GM23338 (cell line): ENCODE measurements at regions not wholly inside any gene's neighbourhood (a gene's known extent, or its start where the extent isn't known, plus 50 kb on each side); places are given as distances from the start of the nearest gene placed in this dataset.
"Not testable (repeated sequence)": the region's sequence is repeated elsewhere in the genome, so short reads cannot be mapped to it uniquely, and the experiment has no call there.

Experiments
- ATAC-seq: fragments of 200-7000 bp; cut with Tn5 transposase; 3 replicates; pipeline ENCODE4 v1.9.1; 2020
- DNase-seq: peaks from one replicate; pipeline ENCODE4 v3.0.0-alpha.2; 2015; ENCODE audit warnings: low spot score
- H2AFZ ChIP-seq: fragments of 200-600 bp; sonication (generic); 2 replicates; pipeline ENCODE4 v1.8.0; 2016; ENCODE audit warnings: antibody characterized with exemption, mild to moderate bottlenecking, moderate library complexity
- H3F3A ChIP-seq: fragments of 200-600 bp; sonication (generic); replicated peaks from 2 replicates; pipeline ENCODE4 v1.8.0; 2017; ENCODE audit warnings: antibody characterized with exemption, mixed run types, low read depth
- H3K27ac ChIP-seq: fragments of 200-600 bp; sonication (generic); 2 replicates; pipeline ENCODE4 v1.6.1; 2016; ENCODE audit warnings: low read depth
- H3K27me3 ChIP-seq: fragments of 200-600 bp; sonication (generic); 2 replicates; pipeline ENCODE4 v1.8.0; 2016; ENCODE audit warnings: mild to moderate bottlenecking, mixed run types, moderate library complexity; ENCODE audit not compliant: insufficient read depth
- H3K36me3 ChIP-seq: fragments of 200-600 bp; sonication (generic); 2 replicates; pipeline ENCODE4 v1.8.0; 2016; ENCODE audit warnings: mild to moderate bottlenecking; ENCODE audit not compliant: insufficient read depth
- H3K4me1 ChIP-seq: fragments of 200-600 bp; sonication (generic); 2 replicates; pipeline ENCODE4 v1.8.0; 2016; ENCODE audit warnings: mild to moderate bottlenecking, moderate library complexity; ENCODE audit not compliant: insufficient read depth
- H3K4me2 ChIP-seq: fragments of 200-600 bp; sonication (generic); 2 replicates; pipeline ENCODE4 v1.7.1; 2017; ENCODE audit warnings: mixed run types
- H3K4me3 ChIP-seq: fragments of 200-600 bp; sonication (generic); 2 replicates; pipeline ENCODE4 v1.6.1; 2016; ENCODE audit warnings: mixed run types
- H3K79me2 ChIP-seq: fragments of 200-600 bp; sonication (generic); replicated peaks from 2 replicates; pipeline ENCODE4 v1.8.0; 2017; ENCODE audit warnings: mild to moderate bottlenecking; ENCODE audit not compliant: insufficient read depth
- H3K9me2 ChIP-seq: fragments of 200-600 bp; sonication (generic); 2 replicates; pipeline ENCODE4 v1.8.0; 2017; ENCODE audit not compliant: insufficient read depth
- H4K20me1 ChIP-seq: fragments of 200-600 bp; sonication (generic); replicated peaks from 2 replicates; pipeline ENCODE4 v1.8.0; 2017; ENCODE audit warnings: mild to moderate bottlenecking; ENCODE audit not compliant: insufficient read depth
- H3K27ac Mint-ChIP-seq: 2 replicates; pipeline ENCODE4 v1.8.0; 2020; ENCODE audit warnings: inconsistent platforms, mild to moderate bottlenecking, moderate library complexity, mixed read lengths
- H3K27me3 Mint-ChIP-seq: 3 replicates; pipeline ENCODE4 v1.8.0; 2022; ENCODE audit warnings: low read depth, mild to moderate bottlenecking, moderate library complexity, mixed read lengths, inconsistent platforms; ENCODE audit not compliant: insufficient read depth, poor library complexity
- H3K36me3 Mint-ChIP-seq: 3 replicates; pipeline ENCODE4 v1.8.0; 2021; ENCODE audit warnings: low read depth, mild to moderate bottlenecking, inconsistent platforms, moderate library complexity, mixed read lengths
- H3K4me1 Mint-ChIP-seq: 3 replicates; pipeline ENCODE4 v1.8.0; 2020; ENCODE audit warnings: mild to moderate bottlenecking, inconsistent platforms, mixed read lengths
- H3K4me3 Mint-ChIP-seq: 3 replicates; pipeline ENCODE4 v1.8.0; 2021; ENCODE audit warnings: moderate library complexity, mild to moderate bottlenecking, inconsistent platforms, mixed read lengths
- H3K9me3 Mint-ChIP-seq: 3 replicates; pipeline ENCODE4 v1.8.0; 2020; ENCODE audit warnings: moderate library complexity, mild to moderate bottlenecking, inconsistent platforms, mixed read lengths
- CREB1 ChIP-seq: fragments of 250-450 bp; sonication (Bioruptor Pico); IDR thresholded peaks from 2 replicates; pipeline ENCODE4 v1.5.0; 2020; ENCODE audit warnings: low read depth, mild to moderate bottlenecking, moderate library complexity
- EZH2 ChIP-seq: fragments of 200-600 bp; sonication (generic); IDR thresholded peaks from one replicate; pipeline ENCODE4 v1.8.0; 2017; ENCODE audit warnings: antibody characterized with exemption, mild to moderate bottlenecking, low read depth; ENCODE audit not compliant: unreplicated experiment
- EZH2phosphoT487 ChIP-seq: fragments of 200-600 bp; sonication (generic); IDR thresholded peaks from one replicate; pipeline ENCODE4 v1.8.1; 2018; ENCODE audit warnings: antibody characterized with exemption; ENCODE audit not compliant: unreplicated experiment
- JUNB ChIP-seq: IDR thresholded peaks from one replicate; pipeline ENCODE4 v1.6.1; 2016; ENCODE audit warnings: antibody characterized with exemption; ENCODE audit not compliant: unreplicated experiment
- NANOG ChIP-seq: IDR thresholded peaks from 2 replicates; pipeline ENCODE4 v1.6.1; 2016; ENCODE audit warnings: antibody characterized with exemption, borderline replicate concordance
- POLR2AphosphoS5 ChIP-seq: IDR thresholded peaks from 2 replicates; pipeline ENCODE4 v1.6.1; 2016; ENCODE audit warnings: antibody characterized with exemption, low read depth
- STAT1 ChIP-seq: IDR thresholded peaks from one replicate; pipeline ENCODE4 v1.6.1; 2016; ENCODE audit warnings: antibody characterized with exemption; ENCODE audit not compliant: unreplicated experiment
- ZNF114 ChIP-seq: fragments of 250-450 bp; sonication (Bioruptor Pico); IDR thresholded peaks from 2 replicates; pipeline ENCODE4 v1.5.0; 2020; ENCODE audit warnings: mild to moderate bottlenecking, moderate library complexity
- ZNF331 ChIP-seq: fragments of 250-450 bp; sonication (Bioruptor Pico); IDR thresholded peaks from 2 replicates; pipeline ENCODE4 v1.5.0; 2020; ENCODE audit warnings: low read depth, mild to moderate bottlenecking, moderate library complexity
- TF ChIP-seq, protein P1 (sequence below): fragments of 250-450 bp; sonication (Bioruptor Pico); IDR thresholded peaks from 2 replicates; pipeline ENCODE4 v1.5.0; 2020; ENCODE audit warnings: mild to moderate bottlenecking, moderate library complexity
- TF ChIP-seq, protein P2 (sequence below): IDR thresholded peaks from 2 replicates; pipeline ENCODE4 v1.6.1; 2016; ENCODE audit warnings: antibody characterized with exemption
- TF ChIP-seq, protein P3 (sequence below), 2 experiments: fragments of 200-600 bp in 1 of 2; sonication (generic) in 1 of 2; conservative IDR thresholded peaks; 2 replicates each; pipeline versions ENCODE4 v1.5.1 to v1.6.1; 2016 to 2017; ENCODE audit warnings: antibody characterized with exemption in 2 of 2, low read depth in 2 of 2, mild to moderate bottlenecking in 2 of 2, moderate library complexity in 1 of 2

DNA sequence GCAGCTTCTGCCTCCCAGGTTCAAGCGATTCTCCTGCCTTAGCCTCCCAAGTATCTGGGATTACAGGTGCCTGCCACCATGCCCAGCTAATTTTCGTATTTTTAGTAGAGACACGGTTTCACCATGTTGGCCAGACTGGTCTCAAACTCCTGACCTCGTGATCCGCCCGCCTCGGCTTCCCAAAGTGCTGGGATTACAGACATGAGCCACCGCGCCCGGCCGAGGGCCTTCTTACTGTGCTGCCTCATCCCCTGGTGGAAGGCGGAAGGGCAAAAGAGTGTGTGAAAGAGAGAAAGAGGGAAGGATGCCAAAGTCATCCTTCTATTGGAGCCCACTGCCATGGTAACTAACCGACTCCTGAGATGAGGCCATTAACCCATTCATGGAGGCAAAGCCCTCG lies 399.4 kb upstream of the TENM3 start:
- H3K36me3 ChIP-seq, H3K4me3 ChIP-seq, H3K27me3 Mint-ChIP-seq, H3K27ac ChIP-seq, H4K20me1 ChIP-seq, H3K9me3 Mint-ChIP-seq, H3K4me1 ChIP-seq, ATAC-seq, H3K9me2 ChIP-seq, H3K4me2 ChIP-seq, H3K4me3 Mint-ChIP-seq, H3K79me2 ChIP-seq, H3K36me3 Mint-ChIP-seq, H3F3A ChIP-seq, DNase-seq, H3K27ac Mint-ChIP-seq, H3K27me3 ChIP-seq, H2AFZ ChIP-seq, H3K4me1 Mint-ChIP-seq: not testable (repeated sequence)

DNA sequence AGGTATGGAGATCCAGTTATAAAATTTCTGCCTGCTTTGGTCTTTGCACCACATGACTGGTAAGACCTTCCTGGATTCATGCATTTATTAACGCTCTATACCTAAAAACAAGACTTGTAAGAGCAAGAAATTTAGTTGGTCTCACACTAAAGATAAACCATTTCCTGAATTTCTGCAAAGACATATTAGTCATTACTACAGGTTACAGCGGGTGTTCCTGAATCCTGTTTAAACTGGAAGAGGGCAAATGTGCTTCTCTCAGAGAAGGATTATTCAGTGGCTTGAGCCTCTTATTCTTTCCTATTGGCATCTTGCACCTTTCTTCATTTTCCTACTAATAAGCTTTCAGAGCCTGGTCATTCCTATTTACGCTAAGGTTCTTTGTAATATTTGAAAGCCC lies 397.6 kb upstream of the TENM3 start:
- H3K4me2 ChIP-seq: no peak overlapping the region
- H3K4me1 ChIP-seq: no peaks in the 10 kb centered on the region
- Mint-ChIP-seq H3K27me3 (peaks cover 2% of the 10 kb centered on the region), H3K4me3 (no peak overlapping the region), H3K36me3 (no peaks in the 10 kb centered on the region), H3K27ac (no peak overlapping the region), H3K9me3 (no peaks in the 10 kb centered on the region), H3K4me1 (no peaks in the 10 kb centered on the region; the same call in 2 of the 3 replicates)
- H3K27me3 ChIP-seq: no peaks in the 10 kb centered on the region
- TF ChIP-seq JUNB (no peak), ZNF114 (CRISPR knock-in tag) (no peak), STAT1 (no peak), POLR2AphosphoS5 (no peak), CREB1 (CRISPR knock-in tag) (no peak), EZH2phosphoT487 (no peak), EZH2 (no peak), NANOG (no peak), ZNF331 (CRISPR knock-in tag) (no peak)
- TF ChIP-seq, protein P1, sequence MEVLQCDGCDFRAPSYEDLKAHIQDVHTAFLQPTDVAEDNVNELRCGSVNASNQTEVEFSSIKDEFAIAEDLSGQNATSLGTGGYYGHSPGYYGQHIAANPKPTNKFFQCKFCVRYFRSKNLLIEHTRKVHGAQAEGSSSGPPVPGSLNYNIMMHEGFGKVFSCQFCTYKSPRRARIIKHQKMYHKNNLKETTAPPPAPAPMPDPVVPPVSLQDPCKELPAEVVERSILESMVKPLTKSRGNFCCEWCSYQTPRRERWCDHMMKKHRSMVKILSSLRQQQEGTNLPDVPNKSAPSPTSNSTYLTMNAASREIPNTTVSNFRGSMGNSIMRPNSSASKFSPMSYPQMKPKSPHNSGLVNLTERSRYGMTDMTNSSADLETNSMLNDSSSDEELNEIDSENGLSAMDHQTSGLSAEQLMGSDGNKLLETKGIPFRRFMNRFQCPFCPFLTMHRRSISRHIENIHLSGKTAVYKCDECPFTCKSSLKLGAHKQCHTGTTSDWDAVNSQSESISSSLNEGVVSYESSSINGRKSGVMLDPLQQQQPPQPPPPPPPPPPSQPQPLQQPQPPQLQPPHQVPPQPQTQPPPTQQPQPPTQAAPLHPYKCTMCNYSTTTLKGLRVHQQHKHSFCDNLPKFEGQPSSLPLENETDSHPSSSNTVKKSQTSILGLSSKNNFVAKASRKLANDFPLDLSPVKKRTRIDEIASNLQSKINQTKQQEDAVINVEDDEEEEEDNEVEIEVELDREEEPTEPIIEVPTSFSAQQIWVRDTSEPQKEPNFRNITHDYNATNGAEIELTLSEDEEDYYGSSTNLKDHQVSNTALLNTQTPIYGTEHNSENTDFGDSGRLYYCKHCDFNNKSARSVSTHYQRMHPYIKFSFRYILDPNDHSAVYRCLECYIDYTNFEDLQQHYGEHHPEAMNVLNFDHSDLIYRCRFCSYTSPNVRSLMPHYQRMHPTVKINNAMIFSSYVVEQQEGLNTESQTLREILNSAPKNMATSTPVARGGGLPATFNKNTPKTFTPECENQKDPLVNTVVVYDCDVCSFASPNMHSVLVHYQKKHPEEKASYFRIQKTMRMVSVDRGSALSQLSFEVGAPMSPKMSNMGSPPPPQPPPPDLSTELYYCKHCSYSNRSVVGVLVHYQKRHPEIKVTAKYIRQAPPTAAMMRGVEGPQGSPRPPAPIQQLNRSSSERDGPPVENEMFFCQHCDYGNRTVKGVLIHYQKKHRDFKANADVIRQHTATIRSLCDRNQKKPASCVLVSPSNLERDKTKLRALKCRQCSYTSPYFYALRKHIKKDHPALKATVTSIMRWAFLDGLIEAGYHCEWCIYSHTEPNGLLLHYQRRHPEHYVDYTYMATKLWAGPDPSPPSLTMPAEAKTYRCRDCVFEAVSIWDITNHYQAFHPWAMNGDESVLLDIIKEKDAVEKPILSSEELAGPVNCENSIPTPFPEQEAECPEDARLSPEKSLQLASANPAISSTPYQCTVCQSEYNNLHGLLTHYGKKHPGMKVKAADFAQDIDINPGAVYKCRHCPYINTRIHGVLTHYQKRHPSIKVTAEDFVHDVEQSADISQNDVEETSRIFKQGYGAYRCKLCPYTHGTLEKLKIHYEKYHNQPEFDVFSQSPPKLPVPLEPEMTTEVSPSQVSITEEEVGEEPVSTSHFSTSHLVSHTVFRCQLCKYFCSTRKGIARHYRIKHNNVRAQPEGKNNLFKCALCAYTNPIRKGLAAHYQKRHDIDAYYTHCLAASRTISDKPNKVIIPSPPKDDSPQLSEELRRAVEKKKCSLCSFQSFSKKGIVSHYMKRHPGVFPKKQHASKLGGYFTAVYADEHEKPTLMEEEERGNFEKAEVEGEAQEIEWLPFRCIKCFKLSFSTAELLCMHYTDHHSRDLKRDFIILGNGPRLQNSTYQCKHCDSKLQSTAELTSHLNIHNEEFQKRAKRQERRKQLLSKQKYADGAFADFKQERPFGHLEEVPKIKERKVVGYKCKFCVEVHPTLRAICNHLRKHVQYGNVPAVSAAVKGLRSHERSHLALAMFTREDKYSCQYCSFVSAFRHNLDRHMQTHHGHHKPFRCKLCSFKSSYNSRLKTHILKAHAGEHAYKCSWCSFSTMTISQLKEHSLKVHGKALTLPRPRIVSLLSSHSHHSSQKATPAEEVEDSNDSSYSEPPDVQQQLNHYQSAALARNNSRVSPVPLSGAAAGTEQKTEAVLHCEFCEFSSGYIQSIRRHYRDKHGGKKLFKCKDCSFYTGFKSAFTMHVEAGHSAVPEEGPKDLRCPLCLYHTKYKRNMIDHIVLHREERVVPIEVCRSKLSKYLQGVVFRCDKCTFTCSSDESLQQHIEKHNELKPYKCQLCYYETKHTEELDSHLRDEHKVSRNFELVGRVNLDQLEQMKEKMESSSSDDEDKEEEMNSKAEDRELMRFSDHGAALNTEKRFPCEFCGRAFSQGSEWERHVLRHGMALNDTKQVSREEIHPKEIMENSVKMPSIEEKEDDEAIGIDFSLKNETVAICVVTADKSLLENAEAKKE: no peak
- TF ChIP-seq, protein P2, sequence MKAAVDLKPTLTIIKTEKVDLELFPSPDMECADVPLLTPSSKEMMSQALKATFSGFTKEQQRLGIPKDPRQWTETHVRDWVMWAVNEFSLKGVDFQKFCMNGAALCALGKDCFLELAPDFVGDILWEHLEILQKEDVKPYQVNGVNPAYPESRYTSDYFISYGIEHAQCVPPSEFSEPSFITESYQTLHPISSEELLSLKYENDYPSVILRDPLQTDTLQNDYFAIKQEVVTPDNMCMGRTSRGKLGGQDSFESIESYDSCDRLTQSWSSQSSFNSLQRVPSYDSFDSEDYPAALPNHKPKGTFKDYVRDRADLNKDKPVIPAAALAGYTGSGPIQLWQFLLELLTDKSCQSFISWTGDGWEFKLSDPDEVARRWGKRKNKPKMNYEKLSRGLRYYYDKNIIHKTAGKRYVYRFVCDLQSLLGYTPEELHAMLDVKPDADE: no peak
- TF ChIP-seq, protein P3, sequence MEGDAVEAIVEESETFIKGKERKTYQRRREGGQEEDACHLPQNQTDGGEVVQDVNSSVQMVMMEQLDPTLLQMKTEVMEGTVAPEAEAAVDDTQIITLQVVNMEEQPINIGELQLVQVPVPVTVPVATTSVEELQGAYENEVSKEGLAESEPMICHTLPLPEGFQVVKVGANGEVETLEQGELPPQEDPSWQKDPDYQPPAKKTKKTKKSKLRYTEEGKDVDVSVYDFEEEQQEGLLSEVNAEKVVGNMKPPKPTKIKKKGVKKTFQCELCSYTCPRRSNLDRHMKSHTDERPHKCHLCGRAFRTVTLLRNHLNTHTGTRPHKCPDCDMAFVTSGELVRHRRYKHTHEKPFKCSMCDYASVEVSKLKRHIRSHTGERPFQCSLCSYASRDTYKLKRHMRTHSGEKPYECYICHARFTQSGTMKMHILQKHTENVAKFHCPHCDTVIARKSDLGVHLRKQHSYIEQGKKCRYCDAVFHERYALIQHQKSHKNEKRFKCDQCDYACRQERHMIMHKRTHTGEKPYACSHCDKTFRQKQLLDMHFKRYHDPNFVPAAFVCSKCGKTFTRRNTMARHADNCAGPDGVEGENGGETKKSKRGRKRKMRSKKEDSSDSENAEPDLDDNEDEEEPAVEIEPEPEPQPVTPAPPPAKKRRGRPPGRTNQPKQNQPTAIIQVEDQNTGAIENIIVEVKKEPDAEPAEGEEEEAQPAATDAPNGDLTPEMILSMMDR (conservative IDR thresholded peaks at IDR 0.05; ENCODE audit: low read depth in 2 of 2): no peak
- no peaks in the 10 kb centered on the region for H4K20me1 ChIP-seq
- no peak overlapping the region for H3K4me3 ChIP-seq
- DNase-seq: no peak
- H3K9me2 ChIP-seq: no peaks in the 10 kb centered on the region; the same call in 1 of the 2 replicates
- no peaks in the 10 kb centered on the region for H3K36me3 ChIP-seq
- no peaks in the 10 kb centered on the region for H3F3A ChIP-seq
- no peak overlapping the region for H3K27ac ChIP-seq
- no peaks in the 10 kb centered on the region for H3K79me2 ChIP-seq
- ATAC-seq: no peak
- peak overlapping the region; percentile 2; the same call in 1 of the 2 replicates for H2AFZ ChIP-seq
